Right lobe of liver (tissue), 4 donors: ENCODE measurements at regions not wholly inside any gene's neighbourhood (a gene's known extent, or its start where the extent isn't known, plus 50 kb on each side); places are given as distances from the start of the nearest gene placed in this dataset.

Experiments
- CTCF ChIP-seq, 4 donors: fragments of 200-600 bp in 3 of 4; fragments of 450-650 bp in 1 of 4; IDR thresholded peaks; one replicate each; pipeline versions ENCODE4 v1.5.1 to v1.8.0; 2016 to 2022; ENCODE audit warnings: antibody characterized with exemption in 4 of 4, mild to moderate bottlenecking in 2 of 4
- POLR2A ChIP-seq: fragments of 450-650 bp; IDR thresholded peaks from one replicate; pipeline ENCODE4 v1.6.1; 2017; ENCODE audit warnings: antibody characterized with exemption, mild to moderate bottlenecking
- donor health status: DM: no; HTN: no; CAD: no.
- donor health status: DM: no; HTN: no; CAD: no.
- donor health status: DM: no; HTN: yes; CAD: no.

- TF ChIP-seq POLR2A (no peak), CTCF (IDR thresholded peaks at IDR 0.05) (no peak)
Measured at GRCh38 chr16:63283721-63284120, 1247.5 kb upstream of the CDH8 start.
